ENCODE measurements at regions not wholly inside any gene's neighbourhood (a gene's known extent, or its start where the extent isn't known, plus 50 kb on each side); places are given as distances from the start of the nearest gene placed in this dataset.

DNA sequence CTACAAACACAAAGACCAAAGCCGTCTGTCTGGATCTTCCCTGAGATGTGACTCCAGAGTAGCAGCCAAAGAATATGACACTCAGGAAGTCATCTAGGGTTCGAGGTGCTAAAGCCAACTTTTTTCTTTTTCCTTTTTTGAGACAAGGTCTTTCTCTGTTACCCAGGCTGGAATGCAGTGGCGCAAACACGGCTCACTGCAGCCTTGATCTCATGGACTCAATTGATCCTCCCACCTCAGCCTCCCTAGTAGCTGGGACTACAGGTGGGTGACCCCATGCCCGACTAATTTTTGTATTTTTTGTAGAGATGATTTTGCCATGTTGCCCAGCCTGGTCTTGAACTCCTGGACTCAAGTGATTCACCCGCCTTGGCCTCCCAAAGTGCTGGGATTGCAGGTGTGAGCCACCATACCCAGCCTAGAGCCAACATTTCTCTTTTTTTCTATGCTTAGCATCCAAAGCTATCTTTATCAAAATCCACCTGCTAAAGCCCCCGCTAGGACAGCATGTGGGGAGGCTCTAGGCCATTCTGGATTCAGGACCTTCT is 92.8 kb downstream of the TMEM17 start:
- no peak for DNase-seq (ENCODE audit: low read depth)
- TF ChIP-seq CTCF (IDR thresholded peaks at IDR 0.05; ENCODE audit: low read length, missing control alignments): no peak
- no peak overlapping the region for H3K4me3 ChIP-seq (replicated peaks; ENCODE audit: low read depth, low read length)

GRCh38 chr2:62412347-62412742 is 93.7 kb downstream of the TMEM17 start:
- no peak for DNase-seq (ENCODE audit: low read depth)
- no peak overlapping the region for H3K4me3 ChIP-seq (replicated peaks; ENCODE audit: low read depth, low read length)
- no peak for TF ChIP-seq CTCF (IDR thresholded peaks at IDR 0.05; ENCODE audit: low read length, missing control alignments)

DNA sequence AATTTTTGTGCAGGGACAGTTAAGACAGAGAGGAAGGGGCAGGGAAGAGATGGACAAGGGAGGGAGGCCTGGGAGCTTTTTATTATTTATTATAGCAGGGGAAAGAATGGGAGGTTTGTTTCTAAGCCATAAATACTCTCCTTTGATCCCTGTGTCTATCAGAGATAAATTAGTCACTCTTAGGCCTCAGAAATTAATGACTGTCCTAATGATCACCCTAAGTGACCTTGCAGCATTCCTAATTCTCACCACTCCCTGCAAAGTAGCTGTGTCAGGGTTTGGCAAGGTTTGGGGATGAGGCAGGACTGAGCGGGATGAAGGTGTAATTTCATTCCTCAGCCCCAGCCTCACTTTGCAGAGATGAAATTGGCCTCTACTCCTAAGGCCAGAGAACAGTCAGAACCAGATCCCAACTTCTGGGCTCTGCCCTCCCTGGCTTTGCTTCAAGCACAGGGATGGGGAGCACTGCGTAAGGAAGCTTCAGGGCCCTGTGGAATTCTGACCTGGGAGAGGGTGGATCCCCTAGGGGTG is 95.0 kb downstream of the TMEM17 start:
- no peak overlapping the region for H3K4me3 ChIP-seq (replicated peaks; ENCODE audit: low read depth, low read length)
- no peak for TF ChIP-seq CTCF (IDR thresholded peaks at IDR 0.05; ENCODE audit: low read length, missing control alignments)
- no peak for DNase-seq (ENCODE audit: low read depth)

DNA sequence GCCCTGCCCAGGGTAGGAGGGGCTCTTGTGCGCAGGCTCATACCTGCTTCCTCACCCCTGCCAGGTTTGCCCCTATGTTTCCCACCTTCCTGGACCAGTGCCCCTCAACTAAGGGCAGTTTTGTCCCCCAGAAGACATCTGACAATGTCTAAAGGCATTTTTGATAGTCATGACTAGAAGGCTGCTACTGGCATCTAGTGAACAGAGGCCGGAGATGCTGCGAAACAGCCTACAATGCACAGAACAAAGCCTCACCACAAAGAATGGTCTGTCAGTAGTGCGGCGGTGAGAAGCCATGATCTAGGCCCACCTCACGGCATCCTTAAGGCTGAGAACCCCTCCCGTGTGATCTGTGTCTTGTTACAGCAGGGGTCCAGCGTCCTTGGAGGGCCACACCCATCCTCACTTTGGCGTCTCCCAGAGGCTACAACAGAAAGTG is 96.0 kb downstream of the TMEM17 start:
- peak; percentile 14 for DNase-seq (ENCODE audit: low read depth)
- H3K4me3 ChIP-seq (replicated peaks; ENCODE audit: low read depth, low read length): no peak overlapping the region
- TF ChIP-seq CTCF (IDR thresholded peaks at IDR 0.05; ENCODE audit: low read length, missing control alignments): peak; percentile 12

- no peak overlapping the region for H3K4me3 ChIP-seq (replicated peaks; ENCODE audit: low read depth, low read length)
- no peak for TF ChIP-seq CTCF (IDR thresholded peaks at IDR 0.05; ENCODE audit: low read length, missing control alignments)
- DNase-seq (ENCODE audit: low read depth): no peak
Observed at GRCh38 chr2:62409442-62409841, 96.6 kb downstream of the TMEM17 start.

DNA sequence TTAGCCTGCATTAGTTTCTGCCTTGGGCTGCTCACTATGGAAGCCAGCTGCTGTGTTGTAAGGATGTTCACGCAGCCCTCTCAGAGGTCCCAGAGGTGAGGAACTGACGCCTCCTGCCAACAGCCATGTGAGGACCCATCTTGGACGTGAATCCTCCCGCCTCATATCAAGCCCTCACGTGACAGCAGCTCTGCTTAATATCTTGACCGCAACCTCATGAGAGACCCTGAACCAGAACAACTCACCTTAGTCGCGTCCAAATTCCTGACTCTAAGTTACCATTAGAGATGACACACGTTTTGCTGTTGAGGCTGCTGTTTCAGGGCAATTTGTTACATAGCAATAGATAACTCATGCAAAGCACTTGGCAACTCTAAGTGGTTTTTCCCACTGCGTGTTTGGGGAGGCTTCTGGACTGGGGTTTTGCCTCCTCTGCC is 97.7 kb downstream of the TMEM17 start:
- no peak overlapping the region for H3K4me3 ChIP-seq (replicated peaks; ENCODE audit: low read depth, low read length)
- DNase-seq (ENCODE audit: low read depth): peak; percentile 7
- no peak for TF ChIP-seq CTCF (IDR thresholded peaks at IDR 0.05; ENCODE audit: low read length, missing control alignments)

DNA sequence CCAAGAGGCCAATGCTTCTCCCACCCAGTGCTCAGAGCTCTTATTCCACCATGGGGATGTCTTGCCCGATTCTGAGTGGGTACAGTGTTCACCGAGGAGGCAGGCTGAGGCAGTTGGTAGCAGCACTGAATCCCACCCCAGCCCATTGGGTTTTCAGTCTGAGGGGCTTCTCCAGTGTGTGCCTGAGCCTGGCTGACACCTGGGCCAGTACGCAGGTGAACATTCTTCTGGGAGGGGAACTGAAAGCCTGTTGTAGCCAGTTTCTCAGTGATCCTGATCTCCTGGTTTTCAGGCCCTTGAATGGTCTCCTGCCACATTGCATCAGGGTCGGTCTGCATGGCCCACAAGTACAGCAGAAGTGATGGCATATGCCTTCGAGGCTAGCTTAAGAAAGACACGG is 98.2 kb downstream of the TMEM17 start:
- no peak overlapping the region for H3K4me3 ChIP-seq (replicated peaks; ENCODE audit: low read depth, low read length)
- no peak for DNase-seq (ENCODE audit: low read depth)
- TF ChIP-seq CTCF (IDR thresholded peaks at IDR 0.05; ENCODE audit: low read length, missing control alignments): no peak
